ENCODE measurements at regions not wholly inside any gene's neighbourhood (a gene's known extent, or its start where the extent isn't known, plus 50 kb on each side); places are given as distances from the start of the nearest gene placed in this dataset.

DNA sequence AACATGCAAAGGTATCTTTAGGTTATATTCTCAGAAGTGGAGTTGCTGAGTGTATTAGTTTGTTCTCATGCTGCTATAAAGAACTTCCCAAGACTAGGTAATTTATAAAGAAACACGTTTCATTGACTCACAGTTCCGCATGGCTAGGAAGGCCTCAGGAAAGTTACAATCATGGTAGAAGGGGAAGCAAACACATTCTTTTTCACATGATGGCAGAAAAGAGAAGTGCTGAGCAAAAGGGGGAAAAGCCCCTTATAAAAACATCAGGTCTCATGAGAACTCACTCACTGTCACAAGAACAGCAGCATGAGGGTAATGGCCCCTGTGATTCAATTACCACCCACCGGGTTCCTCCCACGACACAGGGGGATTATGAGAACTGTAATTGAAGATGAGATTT lies 163.6 kb upstream of the PRLR start:
- peaks cover 0 to 13% (median 3%) of the 10 kb centered on the region in 7 donors for H3K9me3 Mint-ChIP-seq
- peaks cover 5% of the 10 kb centered on the region for H3K27me3 Mint-ChIP-seq
- ATAC-seq (ENCODE audit: low read depth in 2 of 2) (no peak), DNase-seq (no peak)
- Histone ChIP-seq H3K4me1 (ENCODE audit: control insufficient read depth, insufficient read depth, low read length, poor library complexity, severe bottlenecking) (no peaks in the 10 kb centered on the region), H3K4me3 (ENCODE audit: low read depth, low read length) (no peak overlapping the region), H3K27me3 (ENCODE audit: control insufficient read depth, insufficient read depth, low read length) (no peaks in the 10 kb centered on the region), H3K27ac (ENCODE audit: insufficient read depth, low read length, poor library complexity, severe bottlenecking) (no peak overlapping the region), H3K36me3 (ENCODE audit: control insufficient read depth, insufficient read depth, low read length) (no peaks in the 10 kb centered on the region), H3K9me3 (ENCODE audit: control insufficient read depth in 2 of 2, low read length in 2 of 2) (no peaks in the 10 kb centered on the region)
- no peaks in the 10 kb centered on the region for H3K36me3 Mint-ChIP-seq
- H3K4me3 Mint-ChIP-seq: no peak overlapping the region
- no peaks in the 10 kb centered on the region for H3K4me1 Mint-ChIP-seq
- no peak overlapping the region for H3K27ac Mint-ChIP-seq

DNA sequence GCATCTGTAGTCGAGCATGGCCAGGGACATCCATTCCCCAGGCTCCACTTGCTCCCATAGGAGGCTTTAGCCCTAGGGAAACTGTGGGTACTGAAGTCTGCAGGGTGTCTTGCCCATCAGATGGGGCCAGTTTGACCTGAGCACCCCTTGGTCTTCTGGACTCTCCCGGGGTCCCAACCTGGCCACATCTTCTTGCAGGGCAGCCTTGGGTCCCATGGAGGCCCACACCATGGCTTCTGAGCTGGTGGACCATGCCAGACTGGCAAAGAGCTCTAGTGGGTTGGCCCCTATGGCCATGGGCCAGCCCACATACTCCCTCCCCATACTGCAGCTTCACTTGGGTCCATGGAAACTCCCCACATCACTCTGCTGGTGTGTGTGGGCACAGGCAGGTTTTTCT lies 154.4 kb upstream of the PRLR start:
- DNase-seq (no peak), ATAC-seq (ENCODE audit: low read depth in 2 of 2) (no peak)
- peaks cover 0 to 4% (median 1%) of the 10 kb centered on the region in 7 donors for H3K9me3 Mint-ChIP-seq
- H3K36me3 ChIP-seq (ENCODE audit: control insufficient read depth, insufficient read depth, low read length): no peaks in the 10 kb centered on the region
- no peak overlapping the region for H3K4me3 ChIP-seq (ENCODE audit: low read depth, low read length)
- no peaks in the 10 kb centered on the region for H3K27me3 ChIP-seq (ENCODE audit: control insufficient read depth, insufficient read depth, low read length)
- peaks cover 3% of the 10 kb centered on the region for H3K27me3 Mint-ChIP-seq
- no peak overlapping the region for H3K27ac ChIP-seq (ENCODE audit: insufficient read depth, low read length, poor library complexity, severe bottlenecking)
- no peaks in the 10 kb centered on the region for H3K36me3 Mint-ChIP-seq
- H3K4me3 Mint-ChIP-seq: no peak overlapping the region
- no peaks in the 10 kb centered on the region for H3K9me3 ChIP-seq (ENCODE audit: control insufficient read depth in 2 of 2, low read length in 2 of 2)
- no peak overlapping the region for H3K27ac Mint-ChIP-seq
- no peaks in the 10 kb centered on the region for H3K4me1 Mint-ChIP-seq
- no peaks in the 10 kb centered on the region for H3K4me1 ChIP-seq (ENCODE audit: control insufficient read depth, insufficient read depth, low read length, poor library complexity, severe bottlenecking)

DNA sequence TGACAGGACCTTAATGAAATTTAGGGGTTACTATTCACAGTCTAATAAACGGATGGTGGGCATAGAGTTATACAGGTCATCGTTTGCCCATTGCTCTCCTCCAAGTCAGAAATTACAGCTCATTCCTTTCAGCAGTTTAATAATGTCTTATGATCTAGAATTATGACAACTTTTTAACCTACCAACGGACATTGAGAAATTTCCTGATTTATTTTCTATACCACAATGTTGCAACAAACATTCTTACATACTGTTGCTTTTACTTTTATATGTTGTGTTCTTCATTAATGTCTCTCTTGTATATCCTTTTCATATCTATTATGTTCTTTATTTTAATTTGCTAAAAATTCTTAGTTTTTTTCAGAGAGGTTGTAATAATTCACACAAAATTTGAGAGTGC lies 152.8 kb upstream of the PRLR start:
- Mint-ChIP-seq H3K4me3 (no peak overlapping the region), H3K27ac (no peak overlapping the region), H3K27me3 (no peaks in the 10 kb centered on the region), H3K4me1 (no peaks in the 10 kb centered on the region), H3K36me3 (no peaks in the 10 kb centered on the region), H3K9me3 (peaks cover 0 to 4% (median 1%) of the 10 kb centered on the region in 7 donors)
- Histone ChIP-seq H3K4me1 (ENCODE audit: control insufficient read depth, insufficient read depth, low read length, poor library complexity, severe bottlenecking) (no peaks in the 10 kb centered on the region), H3K27ac (ENCODE audit: insufficient read depth, low read length, poor library complexity, severe bottlenecking) (no peak overlapping the region), H3K27me3 (ENCODE audit: control insufficient read depth, insufficient read depth, low read length) (no peaks in the 10 kb centered on the region), H3K9me3 (ENCODE audit: control insufficient read depth in 2 of 2, low read length in 2 of 2) (no peaks in the 10 kb centered on the region), H3K4me3 (ENCODE audit: low read depth, low read length) (no peak overlapping the region), H3K36me3 (ENCODE audit: control insufficient read depth, insufficient read depth, low read length) (no peaks in the 10 kb centered on the region)
- DNase-seq: no peak
- no peak for ATAC-seq (ENCODE audit: low read depth in 2 of 2)

DNA sequence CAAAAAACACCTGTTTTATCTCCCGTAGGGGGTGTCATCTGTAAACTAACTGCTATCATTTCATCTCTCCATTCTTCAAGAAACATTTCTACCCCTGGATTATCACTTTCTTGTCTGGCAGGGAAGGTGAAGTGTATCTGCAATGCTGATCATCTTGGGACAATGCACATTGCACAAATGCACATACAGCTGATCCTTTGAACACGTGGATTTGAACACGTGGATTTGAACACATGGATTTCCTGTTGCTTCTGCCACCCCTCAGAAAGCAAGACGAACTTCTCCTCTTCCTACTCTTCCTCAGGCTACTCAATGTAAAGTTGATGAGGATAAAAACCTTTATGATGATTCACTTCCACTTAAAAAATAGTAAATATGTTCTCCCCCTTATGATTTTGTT lies 147.4 kb upstream of the PRLR start:
- Mint-ChIP-seq H3K27ac (peak overlapping the region in 1 of 3 donors; percentile 12), H3K27me3 (no peaks in the 10 kb centered on the region), H3K4me1 (no peaks in the 10 kb centered on the region), H3K9me3 (peaks cover 0 to 4% (median 0%) of the 10 kb centered on the region in 7 donors), H3K36me3 (no peaks in the 10 kb centered on the region), H3K4me3 (no peak overlapping the region)
- Histone ChIP-seq H3K4me3 (ENCODE audit: low read depth, low read length) (no peak overlapping the region), H3K36me3 (ENCODE audit: control insufficient read depth, insufficient read depth, low read length) (no peaks in the 10 kb centered on the region), H3K4me1 (ENCODE audit: control insufficient read depth, insufficient read depth, low read length, poor library complexity, severe bottlenecking) (no peaks in the 10 kb centered on the region), H3K27ac (ENCODE audit: insufficient read depth, low read length, poor library complexity, severe bottlenecking) (no peak overlapping the region), H3K9me3 (ENCODE audit: control insufficient read depth in 2 of 2, low read length in 2 of 2) (no peaks in the 10 kb centered on the region), H3K27me3 (ENCODE audit: control insufficient read depth, insufficient read depth, low read length) (no peaks in the 10 kb centered on the region)
- DNase-seq: no peak
- no peak for ATAC-seq (ENCODE audit: low read depth in 2 of 2)

DNA sequence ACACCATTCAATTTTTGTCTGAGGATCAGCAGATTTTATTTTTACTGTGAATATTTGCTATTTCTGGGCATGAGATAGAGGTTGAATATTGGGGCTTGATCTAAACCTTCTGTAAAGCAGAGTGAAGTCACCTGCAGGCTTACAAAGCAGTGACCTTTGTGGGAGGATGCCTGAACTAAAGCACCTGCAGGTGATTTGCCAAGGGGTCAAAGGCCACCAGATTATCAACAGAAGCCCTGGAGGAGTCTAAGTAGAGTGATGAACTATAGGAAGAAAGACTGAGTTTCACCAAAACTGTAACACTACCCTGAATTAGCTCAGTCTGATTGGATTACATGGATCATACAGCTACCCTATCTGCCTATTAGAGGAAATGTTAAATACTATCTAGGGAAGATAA lies 144.3 kb upstream of the PRLR start:
- Mint-ChIP-seq H3K4me3 (no peak overlapping the region), H3K27me3 (no peaks in the 10 kb centered on the region), H3K36me3 (no peaks in the 10 kb centered on the region), H3K27ac (no peak overlapping the region), H3K9me3 (peaks cover 0 to 3% (median 0%) of the 10 kb centered on the region in 7 donors), H3K4me1 (peaks cover 0 to 4% (median 0%) of the 10 kb centered on the region in 4 donors)
- DNase-seq: no peak
- Histone ChIP-seq H3K27me3 (ENCODE audit: control insufficient read depth, insufficient read depth, low read length) (no peaks in the 10 kb centered on the region), H3K36me3 (ENCODE audit: control insufficient read depth, insufficient read depth, low read length) (no peaks in the 10 kb centered on the region), H3K4me1 (ENCODE audit: control insufficient read depth, insufficient read depth, low read length, poor library complexity, severe bottlenecking) (no peaks in the 10 kb centered on the region), H3K9me3 (ENCODE audit: control insufficient read depth in 2 of 2, low read length in 2 of 2) (no peaks in the 10 kb centered on the region), H3K27ac (ENCODE audit: insufficient read depth, low read length, poor library complexity, severe bottlenecking) (no peak overlapping the region), H3K4me3 (ENCODE audit: low read depth, low read length) (no peak overlapping the region)
- no peak for ATAC-seq (ENCODE audit: low read depth in 2 of 2)

DNA sequence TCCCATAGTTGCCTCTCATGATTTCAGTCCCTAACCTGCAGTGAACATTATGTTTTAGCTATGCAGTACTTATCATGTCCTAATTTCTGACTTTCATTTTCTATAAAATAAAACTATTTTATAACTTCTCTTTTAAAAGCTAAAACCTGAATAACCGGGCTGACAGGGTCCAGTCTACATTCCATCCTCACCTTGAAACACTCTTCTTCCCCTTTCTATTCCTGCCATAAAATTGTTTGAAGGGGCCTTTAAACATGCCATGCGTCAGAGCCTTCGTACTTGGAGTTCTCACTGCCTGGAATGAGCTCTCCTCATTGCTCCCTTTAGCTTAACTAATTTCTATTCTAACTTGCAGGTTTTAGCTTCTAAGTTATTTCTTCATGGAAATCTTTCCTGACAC lies 143.0 kb upstream of the PRLR start:
- no peak for ATAC-seq (ENCODE audit: low read depth in 2 of 2)

DNA sequence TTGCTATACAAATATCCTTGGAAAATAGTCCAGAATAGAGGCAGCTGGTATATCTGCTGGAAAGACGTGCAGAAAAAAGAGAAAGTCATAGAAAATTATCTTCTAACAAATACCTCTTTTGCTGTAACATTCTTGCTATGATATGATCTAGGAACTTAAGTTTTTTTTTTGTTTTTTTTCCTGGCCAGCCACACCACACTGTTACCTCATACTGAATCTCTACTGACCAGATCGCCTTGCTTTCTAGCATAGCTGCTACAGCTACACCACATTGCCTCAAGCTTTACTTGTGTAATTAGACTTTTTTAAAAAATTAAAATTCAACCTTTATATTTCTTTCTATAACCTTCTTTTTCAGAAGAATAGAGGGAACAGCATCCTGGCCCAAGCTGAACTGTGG lies 142.2 kb upstream of the PRLR start:
- no peaks in the 10 kb centered on the region for H3K27me3 Mint-ChIP-seq
- H3K27ac ChIP-seq (ENCODE audit: insufficient read depth, low read length, poor library complexity, severe bottlenecking): no peak overlapping the region
- H3K4me3 Mint-ChIP-seq: no peak overlapping the region

More for the DNA sequence above, 143.0 kb upstream of the PRLR start:
- Mint-ChIP-seq H3K27me3 (no peaks in the 10 kb centered on the region), H3K9me3 (peaks cover 0 to 3% (median 0%) of the 10 kb centered on the region in 7 donors), H3K4me3 (no peak overlapping the region), H3K36me3 (no peaks in the 10 kb centered on the region), H3K27ac (no peak overlapping the region), H3K4me1 (peaks cover 0 to 4% (median 0%) of the 10 kb centered on the region in 4 donors)
- Histone ChIP-seq H3K4me1 (ENCODE audit: control insufficient read depth, insufficient read depth, low read length, poor library complexity, severe bottlenecking) (no peaks in the 10 kb centered on the region), H3K27ac (ENCODE audit: insufficient read depth, low read length, poor library complexity, severe bottlenecking) (no peak overlapping the region), H3K4me3 (ENCODE audit: low read depth, low read length) (no peak overlapping the region), H3K9me3 (ENCODE audit: control insufficient read depth in 2 of 2, low read length in 2 of 2) (no peaks in the 10 kb centered on the region), H3K36me3 (ENCODE audit: control insufficient read depth, insufficient read depth, low read length) (no peaks in the 10 kb centered on the region), H3K27me3 (ENCODE audit: control insufficient read depth, insufficient read depth, low read length) (no peaks in the 10 kb centered on the region)
- no peak for DNase-seq

DNA sequence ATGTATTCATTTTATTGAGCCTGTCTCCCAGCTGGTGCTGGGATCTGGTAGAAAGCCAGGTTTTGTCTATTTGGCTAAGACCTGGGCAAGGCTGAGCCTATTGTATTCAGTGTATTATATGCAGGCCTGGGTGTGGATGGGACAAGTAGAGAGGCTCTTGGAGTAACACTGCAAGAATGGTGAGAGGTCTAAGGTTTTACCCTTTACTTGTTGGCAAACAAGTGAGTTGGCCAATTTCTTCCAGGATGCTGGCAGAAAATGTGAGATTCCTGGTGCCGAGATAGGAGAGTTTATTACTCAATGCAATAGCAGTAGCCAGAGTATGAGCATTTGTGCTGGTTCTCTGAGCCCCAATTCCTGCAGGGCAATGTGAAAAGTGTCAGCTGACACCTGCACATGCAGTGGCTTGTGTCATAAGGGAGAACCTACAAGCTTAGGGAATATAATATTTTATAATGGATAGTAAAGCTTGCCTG lies 141.7 kb upstream of the PRLR start:
- Histone ChIP-seq H3K9me3 (ENCODE audit: control insufficient read depth in 2 of 2, low read length in 2 of 2) (no peaks in the 10 kb centered on the region), H3K27ac (ENCODE audit: insufficient read depth, low read length, poor library complexity, severe bottlenecking) (no peak overlapping the region), H3K4me3 (ENCODE audit: low read depth, low read length) (no peak overlapping the region), H3K27me3 (ENCODE audit: control insufficient read depth, insufficient read depth, low read length) (no peaks in the 10 kb centered on the region), H3K36me3 (ENCODE audit: control insufficient read depth, insufficient read depth, low read length) (no peaks in the 10 kb centered on the region), H3K4me1 (ENCODE audit: control insufficient read depth, insufficient read depth, low read length, poor library complexity, severe bottlenecking) (no peaks in the 10 kb centered on the region)
- DNase-seq (no peak), ATAC-seq (ENCODE audit: low read depth in 2 of 2) (no peak)
- Mint-ChIP-seq H3K9me3 (peaks cover 0 to 4% (median 0%) of the 10 kb centered on the region in 7 donors), H3K27ac (no peak overlapping the region), H3K4me3 (no peak overlapping the region), H3K4me1 (peaks cover 0 to 4% (median 0%) of the 10 kb centered on the region in 4 donors), H3K27me3 (no peaks in the 10 kb centered on the region), H3K36me3 (no peaks in the 10 kb centered on the region)

More for the DNA sequence above, 142.2 kb upstream of the PRLR start:
- Histone ChIP-seq H3K9me3 (ENCODE audit: control insufficient read depth in 2 of 2, low read length in 2 of 2) (no peaks in the 10 kb centered on the region), H3K36me3 (ENCODE audit: control insufficient read depth, insufficient read depth, low read length) (no peaks in the 10 kb centered on the region), H3K4me3 (ENCODE audit: low read depth, low read length) (no peak overlapping the region), H3K4me1 (ENCODE audit: control insufficient read depth, insufficient read depth, low read length, poor library complexity, severe bottlenecking) (no peaks in the 10 kb centered on the region), H3K27me3 (ENCODE audit: control insufficient read depth, insufficient read depth, low read length) (no peaks in the 10 kb centered on the region)
- peaks cover 0 to 3% (median 0%) of the 10 kb centered on the region in 7 donors for H3K9me3 Mint-ChIP-seq
- no peak for ATAC-seq (ENCODE audit: low read depth in 2 of 2)
- H3K36me3 Mint-ChIP-seq: no peaks in the 10 kb centered on the region
- no peak for DNase-seq
- no peak overlapping the region for H3K27ac Mint-ChIP-seq
- H3K4me1 Mint-ChIP-seq: peaks cover 0 to 4% (median 0%) of the 10 kb centered on the region in 4 donors

Measured in CD4-positive, CD25-positive, alpha-beta regulatory T cell (primary cell).